AG08396 (cell line): ENCODE measurements at regions not wholly inside any gene's neighbourhood (a gene's known extent, or its start where the extent isn't known, plus 50 kb on each side); places are given as distances from the start of the nearest gene placed in this dataset.

Experiments used
- DNase-seq: peaks from one replicate; pipeline ENCODE4 v3.0.0; 2012; ENCODE audit warnings: low spot score, mixed read lengths

DNA sequence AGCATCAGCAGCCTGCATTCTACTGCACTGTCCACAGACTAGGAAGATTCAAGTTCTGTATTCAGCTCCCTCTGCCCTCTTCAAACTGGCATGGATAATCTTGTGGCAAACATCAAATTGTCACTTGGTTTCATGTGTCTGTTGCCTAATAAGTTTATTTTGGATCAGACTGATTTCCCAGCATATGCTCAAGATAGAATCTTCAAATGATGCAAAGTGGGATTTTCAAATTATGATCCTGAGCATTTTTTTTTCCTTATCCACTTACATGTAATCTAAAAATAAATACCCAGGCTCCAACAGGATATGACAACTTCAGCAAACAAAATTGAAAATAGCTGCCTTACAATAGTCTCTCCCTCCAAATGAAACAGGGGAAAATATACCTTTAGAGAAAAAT is 160.9 kb upstream of the VRK2 start:
- DNase-seq = no peak

- no peak for DNase-seq
Measured at GRCh38 chr2:57886161-57886786, 160.3 kb upstream of the VRK2 start.

GRCh38 chr2:57888463-57888862 is 158.1 kb upstream of the VRK2 start:
- no peak for DNase-seq

- DNase-seq = peak; percentile 6
Measured at GRCh38 chr2:57890464-57890863, 156.1 kb upstream of the VRK2 start.

DNA sequence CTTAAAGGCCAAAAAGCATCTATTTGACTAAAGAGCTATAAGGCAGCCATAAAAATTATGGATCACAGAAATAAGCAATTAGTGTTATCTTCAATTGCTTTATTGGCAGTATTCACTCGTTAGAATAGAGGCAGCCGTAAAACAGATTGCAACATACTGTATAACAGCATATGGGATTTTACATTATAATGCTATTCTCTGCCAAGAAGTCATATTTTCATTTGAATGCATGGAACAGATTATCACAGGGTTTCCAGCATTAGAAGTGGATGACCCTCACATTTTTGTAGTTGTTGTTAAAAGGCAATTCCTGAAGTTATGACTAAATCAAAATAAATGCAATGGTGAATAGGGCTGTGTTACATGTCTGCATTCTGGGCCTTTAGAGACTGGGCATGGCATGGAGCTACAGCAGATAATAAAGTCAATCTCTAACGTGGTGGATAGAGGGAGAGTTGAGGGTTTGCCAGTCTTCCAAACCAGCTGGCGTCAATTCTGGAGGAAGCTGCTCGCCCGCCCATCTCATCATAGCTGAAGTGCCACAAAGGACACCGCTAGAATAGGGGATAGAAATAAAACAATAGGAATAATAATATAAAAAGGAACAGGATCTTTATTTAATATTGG is 155.4 kb upstream of the VRK2 start:
- DNase-seq = no peak

DNA sequence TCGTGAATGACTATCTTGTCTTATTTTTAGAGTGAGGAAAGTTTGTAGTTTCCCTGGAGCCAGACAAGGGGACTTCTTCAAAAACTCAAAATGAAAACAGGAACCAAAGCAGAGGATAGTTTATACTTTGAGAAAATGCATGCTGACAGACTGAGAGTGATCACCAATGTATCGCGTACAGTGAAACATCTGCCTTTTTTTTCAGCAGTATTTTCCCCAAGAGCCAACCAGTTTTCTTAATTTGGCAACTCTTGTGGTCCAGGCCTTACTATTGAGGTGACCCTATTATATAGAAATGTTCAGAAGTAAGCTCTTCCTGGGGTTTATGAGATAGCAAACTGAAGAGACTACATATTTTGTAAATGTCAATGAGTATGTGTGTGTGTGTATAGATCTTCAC is 153.7 kb upstream of the VRK2 start:
- DNase-seq = no peak

DNA sequence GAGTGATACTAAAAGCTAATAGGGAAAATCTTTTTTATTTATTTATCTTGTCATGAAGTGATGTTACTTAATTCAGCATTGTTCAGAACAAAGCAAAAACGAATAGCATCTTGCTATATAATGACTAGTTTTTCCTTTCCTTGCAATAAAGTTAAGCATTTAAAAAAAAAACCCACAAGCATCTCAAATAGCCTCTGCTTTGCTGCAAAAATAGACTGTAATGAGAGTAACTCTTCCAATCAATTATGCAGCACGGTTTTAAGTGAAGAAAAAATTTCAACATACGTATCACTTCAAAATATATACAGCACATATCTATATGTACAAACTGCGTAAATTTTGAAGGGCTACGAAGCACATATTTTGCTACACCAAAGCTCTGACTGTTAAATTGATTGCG is 153.3 kb upstream of the VRK2 start:
- DNase-seq = no peak

DNA sequence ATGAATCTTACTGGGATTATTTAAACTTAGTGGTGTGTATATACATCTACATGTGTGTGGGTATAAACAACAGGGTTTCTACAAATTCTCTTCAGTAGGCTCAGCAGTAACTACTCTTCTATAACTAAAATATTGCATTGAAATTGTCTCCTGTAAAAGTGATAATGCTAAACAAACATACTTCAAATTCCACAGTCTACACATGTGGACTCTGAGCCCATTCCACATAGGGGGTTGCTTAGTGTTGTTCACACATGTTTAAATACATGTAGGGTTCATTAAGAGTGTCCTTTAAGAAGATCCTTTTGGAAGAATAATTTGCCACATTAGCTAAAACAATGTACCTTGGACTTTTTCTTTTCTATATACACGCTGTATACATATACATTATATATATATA is 152.8 kb upstream of the VRK2 start:
- DNase-seq = no peak

DNA sequence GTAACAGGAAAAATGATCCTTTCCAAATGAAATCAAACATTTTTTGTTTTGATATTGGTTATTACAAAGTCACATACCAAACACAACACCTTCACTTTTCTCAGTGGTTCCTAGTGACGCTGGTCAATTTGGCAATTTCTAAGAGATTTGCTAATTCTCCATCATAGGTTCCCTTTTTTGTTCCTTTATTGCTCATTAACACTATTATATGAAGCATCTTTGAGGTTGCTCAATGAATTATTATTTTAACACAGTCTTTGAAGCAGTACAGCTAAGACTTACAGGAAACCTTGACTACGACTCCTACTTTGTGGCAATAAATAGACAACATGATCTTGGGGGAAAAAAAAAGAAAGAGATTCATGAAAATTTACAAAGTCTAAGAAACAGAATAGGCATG is 152.2 kb upstream of the VRK2 start:
- DNase-seq = no peak

- DNase-seq = no peak
Measured at GRCh38 chr2:57897920-57898319, 148.7 kb upstream of the VRK2 start.

DNA sequence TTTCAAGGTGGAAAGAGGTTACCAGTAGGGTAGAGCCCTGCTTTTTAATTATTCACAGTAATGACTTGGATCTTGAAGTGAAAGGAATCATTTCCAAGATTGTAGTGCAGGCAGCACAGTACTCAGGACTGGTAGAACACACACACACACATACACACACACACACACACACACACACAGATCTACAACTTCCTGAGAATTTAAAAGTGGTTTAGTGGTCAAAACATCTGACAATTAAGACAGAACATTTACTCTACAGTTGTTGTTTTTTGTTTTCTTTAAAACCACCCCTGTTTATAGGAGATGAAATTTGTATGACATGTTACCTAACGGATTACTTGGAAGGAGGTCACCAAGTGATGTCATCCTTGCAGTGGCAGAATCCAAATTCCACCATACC is 146.7 kb upstream of the VRK2 start:
- no peak for DNase-seq

DNA sequence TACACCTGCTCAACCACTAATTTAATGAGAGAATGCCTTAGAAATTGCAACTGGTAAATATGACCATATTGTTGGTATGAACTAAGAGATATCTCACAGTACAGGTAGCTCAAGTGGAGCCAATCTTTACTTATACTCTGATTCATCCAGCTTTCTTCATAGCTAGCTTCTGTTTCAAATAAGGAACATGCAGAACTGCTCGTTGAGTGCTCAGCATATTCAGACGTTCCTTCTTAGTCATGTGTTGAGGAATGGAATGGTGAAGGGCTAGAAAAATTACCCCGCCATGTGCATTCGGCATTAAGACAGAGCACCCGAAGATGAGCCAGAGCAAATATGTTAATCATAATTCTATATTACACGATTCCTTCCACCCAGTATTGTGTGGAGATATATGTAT is 144.0 kb upstream of the VRK2 start:
- no peak for DNase-seq

DNA sequence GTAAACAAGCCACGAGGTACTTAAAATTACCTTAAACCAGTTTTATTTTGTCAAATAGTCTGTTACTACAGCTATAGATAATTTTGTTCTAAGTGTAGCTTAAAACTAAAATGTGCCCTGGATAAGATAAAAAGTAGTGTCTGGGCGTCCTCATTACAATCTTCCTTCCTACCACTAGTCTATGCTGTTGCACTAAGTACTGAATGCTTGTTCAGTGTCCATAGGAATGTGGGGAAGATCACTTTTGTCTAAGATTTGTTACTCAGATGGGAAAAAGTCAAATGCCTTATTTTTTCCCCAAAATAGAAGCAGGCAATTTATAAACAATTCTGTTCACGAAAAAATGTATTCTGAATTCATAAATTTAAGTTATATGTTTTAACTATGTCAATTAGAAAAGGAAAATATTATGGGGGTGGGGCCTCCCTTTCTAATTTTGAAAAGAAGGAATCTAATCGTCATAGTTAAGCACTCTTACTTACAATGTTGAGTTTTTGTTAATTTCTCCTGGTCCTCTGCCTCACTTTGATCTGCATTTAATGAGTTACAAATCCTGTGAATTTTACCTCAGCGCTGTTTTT is 140.4 kb upstream of the VRK2 start:
- peak; percentile 47 for DNase-seq

DNA sequence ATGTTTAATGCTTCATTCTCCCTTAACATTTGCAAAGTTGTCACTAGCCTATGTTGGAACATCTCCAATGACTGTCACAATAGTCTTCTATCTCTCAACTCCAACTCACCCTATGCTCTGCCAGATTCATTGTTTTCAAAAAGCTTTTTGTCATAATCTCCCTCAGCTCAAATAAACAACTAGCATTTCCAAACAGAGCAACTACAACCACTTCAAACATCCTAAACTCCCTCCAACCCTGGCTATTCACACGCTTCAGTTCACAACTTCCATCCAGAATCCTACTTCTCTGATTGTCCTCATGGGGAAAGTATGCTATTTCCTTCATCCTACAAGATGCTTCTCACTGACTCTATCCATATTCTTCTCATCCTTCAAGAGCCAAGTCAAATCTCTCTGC is 139.2 kb upstream of the VRK2 start:
- no peak for DNase-seq

DNA sequence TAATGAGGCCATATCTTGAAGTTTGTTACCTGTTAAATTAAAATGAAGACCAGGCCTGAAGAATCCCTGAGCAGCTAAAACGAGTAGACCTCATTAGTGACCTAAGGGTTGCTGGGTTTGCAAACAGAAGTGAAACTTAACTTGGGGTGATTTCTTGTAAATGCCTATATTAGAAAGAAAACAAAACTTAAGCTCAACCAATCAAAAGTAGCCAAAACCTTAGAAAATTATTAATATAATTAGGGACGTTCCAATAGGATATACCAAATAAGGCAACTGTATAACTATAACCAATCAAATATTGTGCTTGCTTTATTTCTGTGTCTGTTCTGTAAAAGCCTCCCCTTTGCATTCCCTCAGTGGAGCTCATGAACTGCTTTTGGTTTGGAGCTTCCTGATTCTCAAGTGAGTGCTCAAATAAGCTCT is 137.9 kb upstream of the VRK2 start:
- no peak for DNase-seq

- no peak for DNase-seq
Measured at GRCh38 chr2:57918126-57918525, 128.5 kb upstream of the VRK2 start.

- DNase-seq = no peak
Measured at GRCh38 chr2:57920342-57920939, 126.2 kb upstream of the VRK2 start.

DNA sequence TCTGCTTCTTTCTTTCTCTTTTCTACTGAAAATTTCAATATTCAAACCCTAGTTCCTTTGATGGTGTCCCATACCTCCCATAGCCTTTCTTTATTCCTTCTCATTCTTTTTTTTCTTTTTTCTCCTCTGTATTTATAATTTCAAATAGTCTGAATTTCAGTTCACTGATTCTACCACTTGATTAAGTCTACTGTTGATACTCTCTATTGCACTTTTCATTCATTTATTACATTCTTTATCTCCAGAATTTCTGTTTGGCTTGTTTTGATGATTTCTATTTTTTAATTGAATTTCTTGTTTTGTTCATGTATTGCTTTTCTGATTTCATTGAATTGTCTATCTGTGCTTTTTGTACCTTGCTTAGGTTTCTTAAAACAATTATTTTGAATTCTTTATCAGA is 111.9 kb upstream of the VRK2 start:
- DNase-seq = no peak

- peak; percentile 5 for DNase-seq
Measured at GRCh38 chr2:57936216-57936615, 110.4 kb upstream of the VRK2 start.

DNA sequence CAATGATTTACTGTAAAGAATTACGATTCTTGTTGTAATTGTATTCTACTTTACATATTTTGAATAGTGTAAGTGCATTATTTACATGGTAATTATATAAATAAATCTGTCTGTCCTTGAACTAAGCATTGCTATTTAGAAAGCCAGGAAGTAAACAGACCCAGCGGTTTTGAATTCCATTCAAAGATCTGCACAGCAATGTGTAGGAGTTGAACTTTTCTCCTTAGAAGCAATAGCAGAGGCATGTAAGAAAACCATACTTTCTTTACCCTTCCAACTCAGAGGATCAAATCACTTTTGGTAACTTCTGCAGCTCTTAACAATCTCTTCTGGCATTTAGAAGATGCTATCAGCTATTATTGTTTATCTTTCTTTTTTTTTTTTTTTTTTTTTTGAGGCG is 109.2 kb upstream of the VRK2 start:
- no peak for DNase-seq

- no peak for DNase-seq
Measured at GRCh38 chr2:57941816-57942215, 104.8 kb upstream of the VRK2 start.

- no peak for DNase-seq
Measured at GRCh38 chr2:57943315-57943714, 103.3 kb upstream of the VRK2 start.

DNA sequence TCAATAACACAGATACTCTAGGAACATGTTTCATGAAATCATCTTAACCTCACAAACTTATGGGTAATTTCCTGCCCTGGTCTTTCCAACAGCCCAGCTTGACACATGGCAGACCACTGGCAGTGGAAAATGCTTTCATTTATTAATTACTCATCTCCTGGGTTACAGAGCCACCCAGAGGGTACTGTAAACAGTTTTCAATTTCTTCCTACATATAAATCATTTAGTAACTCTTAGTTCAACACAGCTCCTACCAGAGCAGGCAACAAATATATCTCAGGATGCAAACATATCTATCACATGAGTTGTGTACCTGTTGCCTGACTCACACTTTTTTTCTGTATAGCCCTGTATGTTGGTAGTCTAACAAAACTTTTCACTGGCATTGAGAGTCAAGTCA is 99.2 kb upstream of the VRK2 start:
- no peak for DNase-seq

GRCh38 chr2:57954020-57954419 is 92.6 kb upstream of the VRK2 start:
- DNase-seq = no peak
